ENCODE measurements at regions not wholly inside any gene's neighbourhood (a gene's known extent, or its start where the extent isn't known, plus 50 kb on each side); places are given as distances from the start of the nearest gene placed in this dataset.

- TF ChIP-seq SUZ12 (IDR thresholded peaks at IDR 0.05; ENCODE audit: extremely low read depth, insufficient read depth, insufficient read length) (no peak), ZNF274 (IDR thresholded peaks at IDR 0.05; ENCODE audit: low read depth, low read length) (no peak)
These were observed 1065.4 kb downstream of the TAF11L14 start for GRCh38 chr5:18699681-18700080.

Data from NT2/D1 (cell line).